IMR-90 (cell line): ENCODE measurements at regions not wholly inside any gene's neighbourhood (a gene's known extent, or its start where the extent isn't known, plus 50 kb on each side); places are given as distances from the start of the nearest gene placed in this dataset.

Source experiments
- CEBPB ChIP-seq: IDR thresholded peaks from 2 replicates; pipeline ENCODE4 v1.6.1; 2012; ENCODE audit warnings: low read depth, low read length, improper control_type of control experiment
- FOS ChIP-seq: fragments of 150-350 bp; IDR thresholded peaks from 2 replicates; pipeline ENCODE4 v1.6.1; 2016; ENCODE audit warnings: low read depth, low read length
- MAFK ChIP-seq: IDR thresholded peaks from 2 replicates; pipeline ENCODE4 v1.6.1; 2012; ENCODE audit warnings: low read depth, low read length, improper control_type of control experiment
- MXI1 ChIP-seq: IDR thresholded peaks from 2 replicates; pipeline ENCODE4 v1.6.1; 2012; ENCODE audit warnings: low read depth, mild to moderate bottlenecking, low read length, moderate library complexity, borderline replicate concordance
- NFE2L2 ChIP-seq: fragments of 150-350 bp; IDR thresholded peaks from 2 replicates; pipeline ENCODE4 v1.6.1; 2016; ENCODE audit warnings: low read depth, mild to moderate bottlenecking, low read length
- POLR2A ChIP-seq: IDR thresholded peaks from 2 replicates; pipeline ENCODE4 v1.6.1; 2012; ENCODE audit warnings: mild to moderate bottlenecking, low read depth, low read length
- RAD21 ChIP-seq: IDR thresholded peaks from 2 replicates; pipeline ENCODE4 v1.6.1; 2012; ENCODE audit warnings: low read length, improper control_type of control experiment
- RFX5 ChIP-seq: IDR thresholded peaks from 2 replicates; pipeline ENCODE4 v1.8.0; 2012; ENCODE audit warnings: low read depth, mild to moderate bottlenecking, low read length, moderate library complexity
- SMC3 ChIP-seq: fragments of 150-350 bp; IDR thresholded peaks from 2 replicates; pipeline ENCODE4 v1.6.1; 2016; ENCODE audit warnings: low read depth, mild to moderate bottlenecking, antibody characterized with exemption, low read length, moderate library complexity
- TF ChIP-seq, protein P1 (sequence below): fragments of 150-350 bp; IDR thresholded peaks from 2 replicates; pipeline ENCODE4 v1.6.1; 2017; ENCODE audit warnings: mild to moderate bottlenecking, antibody characterized with exemption, low read length, low read depth
- TF ChIP-seq, protein P2 (sequence below): conservative IDR thresholded peaks from 2 replicates; pipeline ENCODE4 v1.5.1; 2012; ENCODE audit warnings: mild to moderate bottlenecking, low read depth, low read length, improper control_type of control experiment

DNA sequence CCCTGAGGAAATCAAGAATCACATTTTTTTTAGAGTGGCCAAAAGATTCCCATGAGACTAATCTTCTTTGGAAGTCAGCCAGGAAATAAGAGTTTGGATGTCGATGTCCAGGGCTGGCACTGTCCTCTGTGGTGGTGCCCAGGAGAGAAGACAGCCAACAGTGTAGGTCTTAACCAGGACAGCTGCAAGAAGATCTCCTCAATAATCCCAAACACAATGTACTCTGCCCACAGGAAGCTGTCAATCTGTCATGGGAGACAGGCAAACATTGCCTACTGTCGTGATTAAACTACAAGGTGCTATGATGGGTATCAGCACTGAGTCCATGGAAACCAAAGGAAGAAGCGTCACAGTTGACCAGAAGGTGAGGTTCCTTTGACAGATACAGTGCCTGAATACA lies 174.1 kb downstream of the PIK3R1 start:
- TF ChIP-seq, protein P1, sequence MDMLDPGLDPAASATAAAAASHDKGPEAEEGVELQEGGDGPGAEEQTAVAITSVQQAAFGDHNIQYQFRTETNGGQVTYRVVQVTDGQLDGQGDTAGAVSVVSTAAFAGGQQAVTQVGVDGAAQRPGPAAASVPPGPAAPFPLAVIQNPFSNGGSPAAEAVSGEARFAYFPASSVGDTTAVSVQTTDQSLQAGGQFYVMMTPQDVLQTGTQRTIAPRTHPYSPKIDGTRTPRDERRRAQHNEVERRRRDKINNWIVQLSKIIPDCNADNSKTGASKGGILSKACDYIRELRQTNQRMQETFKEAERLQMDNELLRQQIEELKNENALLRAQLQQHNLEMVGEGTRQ: no peak
- TF ChIP-seq, protein P2, sequence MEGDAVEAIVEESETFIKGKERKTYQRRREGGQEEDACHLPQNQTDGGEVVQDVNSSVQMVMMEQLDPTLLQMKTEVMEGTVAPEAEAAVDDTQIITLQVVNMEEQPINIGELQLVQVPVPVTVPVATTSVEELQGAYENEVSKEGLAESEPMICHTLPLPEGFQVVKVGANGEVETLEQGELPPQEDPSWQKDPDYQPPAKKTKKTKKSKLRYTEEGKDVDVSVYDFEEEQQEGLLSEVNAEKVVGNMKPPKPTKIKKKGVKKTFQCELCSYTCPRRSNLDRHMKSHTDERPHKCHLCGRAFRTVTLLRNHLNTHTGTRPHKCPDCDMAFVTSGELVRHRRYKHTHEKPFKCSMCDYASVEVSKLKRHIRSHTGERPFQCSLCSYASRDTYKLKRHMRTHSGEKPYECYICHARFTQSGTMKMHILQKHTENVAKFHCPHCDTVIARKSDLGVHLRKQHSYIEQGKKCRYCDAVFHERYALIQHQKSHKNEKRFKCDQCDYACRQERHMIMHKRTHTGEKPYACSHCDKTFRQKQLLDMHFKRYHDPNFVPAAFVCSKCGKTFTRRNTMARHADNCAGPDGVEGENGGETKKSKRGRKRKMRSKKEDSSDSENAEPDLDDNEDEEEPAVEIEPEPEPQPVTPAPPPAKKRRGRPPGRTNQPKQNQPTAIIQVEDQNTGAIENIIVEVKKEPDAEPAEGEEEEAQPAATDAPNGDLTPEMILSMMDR: no peak
- TF ChIP-seq CEBPB (no peak), FOS (no peak), POLR2A (no peak), MAFK (no peak), RAD21 (no peak), SMC3 (no peak), NFE2L2 (no peak), RFX5 (no peak), MXI1 (no peak)
